K562 (cell line): ENCODE measurements at regions not wholly inside any gene's neighbourhood (a gene's known extent, or its start where the extent isn't known, plus 50 kb on each side); places are given as distances from the start of the nearest gene placed in this dataset.

Experiments used
- ATAC-seq: fragments of 200-7000 bp; cut with Tn5 transposase; 3 replicates; pipeline ENCODE4 v1.9.1; 2020; ENCODE audit warnings: moderate library complexity
- BruUV-seq: library from RNA; stranded (reverse); fragments of 400-500 nt; replicated peaks from 2 replicates; lab custom pipeline; 2021; lab: Mats Ljungman, UMichigan
- CTCF ChIA-PET: fragments of 300-600 bp; formaldehyde crosslinking; extraction: SDS; loops from one replicate; lab custom pipeline; 2021; ENCODE audit warnings: low intra/inter-chr PET ratio; lab: Yijun Ruan, JAX
- POLR2A ChIA-PET: fragments of 300-600, 350-650 bp; sonication (Branson Sonifier 250); formaldehyde crosslinking; extraction: SDS; loops from one replicate; lab custom pipeline; 2021; ENCODE audit warnings: antibody characterized with exemption, inconsistent platforms; lab: Yijun Ruan, JAX
- DNase-seq, 4 experiments: peaks; one replicate each; pipeline versions ENCODE4 v3.0.0 to v3.0.0-alpha.2; 2011 to 2018; ENCODE audit warnings: low spot score in 3 of 4, mixed read lengths in 3 of 4; ENCODE audit errors: extremely low read depth in 1 of 4
- FAIRE-seq: peaks from 2 replicates; lab custom pipeline; 2011; peaks lifted over from hg19 to GRCh38; lab: Jason Lieb, UNC
- H2AFZ ChIP-seq: 2 replicates; pipeline ENCODE4 v1.6.0; 2011; ENCODE audit warnings: low read depth, low read length, control low read depth, inconsistent platforms
- H3K27ac ChIP-seq: fragments of 200-600 bp; 3 replicates; pipeline ENCODE4 v1.8.0; 2011; ENCODE audit warnings: low read depth, mild to moderate bottlenecking, control low read depth, inconsistent platforms, low read length, moderate library complexity, mixed read lengths; ENCODE audit errors: extremely low read depth
- H3K27me3 ChIP-seq, 2 experiments: fragments of 300-600 bp in 1 of 2; 2 replicates in 1 of 2; 3 replicates in 1 of 2; pipeline versions ENCODE4 v1.6.0 to v1.8.0; 2011; ENCODE audit warnings: inconsistent platforms in 2 of 2, low read length in 2 of 2, mild to moderate bottlenecking in 1 of 2, mixed read lengths in 1 of 2, moderate library complexity in 1 of 2; ENCODE audit not compliant: control insufficient read depth in 2 of 2, insufficient read depth in 2 of 2
- H3K36me3 ChIP-seq: fragments of 300-600 bp; 3 replicates; pipeline ENCODE4 v1.8.0; 2011; ENCODE audit warnings: mild to moderate bottlenecking, low read length, inconsistent platforms; ENCODE audit not compliant: control insufficient read depth, insufficient read depth
- H3K4me1 ChIP-seq, 2 experiments: fragments of 200-600 bp in 1 of 2; replicated peaks in 1 of 2; 2 replicates in 1 of 2; 3 replicates in 1 of 2; pipeline versions ENCODE4 v1.5.1 to v1.8.0; 2011; ENCODE audit warnings: inconsistent platforms in 2 of 2, low read length in 2 of 2, mild to moderate bottlenecking in 1 of 2, mixed read lengths in 1 of 2, moderate library complexity in 1 of 2; ENCODE audit not compliant: control insufficient read depth in 2 of 2, insufficient read depth in 2 of 2
- H3K4me2 ChIP-seq: 2 replicates; pipeline ENCODE4 v1.6.1; 2011; ENCODE audit warnings: low read length, control low read depth, inconsistent platforms, mixed read lengths; ENCODE audit not compliant: insufficient read depth
- H3K4me3 ChIP-seq: fragments of 200-600 bp; sonication (generic), shearing (Covaris generic); 2 replicates; pipeline ENCODE4 v1.5.1; 2016; ENCODE audit warnings: control low read depth, inconsistent platforms
- H3K79me2 ChIP-seq: fragments of 200-600 bp; 3 replicates; pipeline ENCODE4 v1.8.0; 2011; ENCODE audit warnings: low read length, inconsistent platforms; ENCODE audit not compliant: control insufficient read depth, insufficient read depth
- H3K9ac ChIP-seq, 2 experiments: 2 replicates each; pipeline versions ENCODE4 v1.6.0 to v1.6.1; 2011; ENCODE audit warnings: low read depth in 2 of 2, low read length in 2 of 2, control low read depth in 1 of 2, inconsistent platforms in 1 of 2, mild to moderate bottlenecking in 1 of 2, mixed read lengths in 1 of 2; ENCODE audit not compliant: insufficient read depth in 1 of 2
- H3K9me1 ChIP-seq: one replicate; pipeline ENCODE4 v1.6.0; 2011; ENCODE audit warnings: inconsistent platforms, mild to moderate bottlenecking, low read length, moderate library complexity; ENCODE audit not compliant: control insufficient read depth, insufficient read depth
- H3K9me3 ChIP-seq: replicated peaks from 2 replicates; pipeline ENCODE4 v1.5.1; 2011; ENCODE audit warnings: low read depth, low read length, inconsistent platforms; ENCODE audit not compliant: control insufficient read depth, insufficient read depth
- H4K20me1 ChIP-seq: replicated peaks from 2 replicates; pipeline ENCODE4 v1.6.1; 2011; ENCODE audit warnings: low read length, inconsistent platforms, mixed read lengths; ENCODE audit not compliant: control insufficient read depth, insufficient read depth
- ARHGAP35 ChIP-seq: fragments of 450-650 bp; IDR thresholded peaks from 2 replicates; pipeline ENCODE4 v1.6.1; 2018; ENCODE audit not compliant: partially characterized antibody
- CHD2 ChIP-seq: IDR thresholded peaks from 2 replicates; pipeline ENCODE4 v1.6.1; 2011; ENCODE audit warnings: low read depth, low read length
- EGR1 ChIP-seq: fragments of 450-650 bp; conservative IDR thresholded peaks from 2 replicates; pipeline ENCODE4 v1.6.1; 2017; ENCODE audit warnings: mild to moderate bottlenecking
- MAFG ChIP-seq: fragments of 450-650 bp; conservative IDR thresholded peaks from 2 replicates; pipeline ENCODE4 v1.6.1; 2016; ENCODE audit warnings: missing genetic modification characterization, missing compliant biosample characterization
- SMAD3 ChIP-seq: fragments of 450-650 bp; formaldehyde crosslinking; conservative IDR thresholded peaks from 2 replicates; pipeline ENCODE4 v1.4.0; 2020; ENCODE audit warnings: mild to moderate bottlenecking
- SREBF2 ChIP-seq: sonication (generic); formaldehyde crosslinking; IDR thresholded peaks from 2 replicates; pipeline ENCODE4 v1.4.0; 2020; ENCODE audit warnings: mild to moderate bottlenecking, missing genetic modification reagents
- SRSF9 ChIP-seq: fragments of 200-400 bp; formaldehyde crosslinking; IDR thresholded peaks from 2 replicates; pipeline ENCODE4 v1.6.1; 2017; ENCODE audit warnings: low read depth, low read length, borderline replicate concordance
- STAT5A ChIP-seq: IDR thresholded peaks from 2 replicates; pipeline ENCODE4 v1.6.1; 2012; ENCODE audit warnings: low read length, inconsistent platforms, borderline replicate concordance
- TOE1 ChIP-seq, 2 experiments: fragments of 450-650 bp in 1 of 2; sonication (generic) in 1 of 2; formaldehyde crosslinking in 1 of 2; IDR thresholded peaks; 2 replicates each; pipeline versions ENCODE4 v1.7.1 to v1.8.0; 2016 to 2022; ENCODE audit warnings: borderline replicate concordance in 2 of 2, mild to moderate bottlenecking in 2 of 2, antibody characterized with exemption in 1 of 2, inconsistent platforms in 1 of 2, low read depth in 1 of 2, missing genetic modification reagents in 1 of 2, moderate library complexity in 1 of 2
- ZZZ3 ChIP-seq: fragments of 450-650 bp; IDR thresholded peaks from 2 replicates; pipeline ENCODE4 v1.6.1; 2016; ENCODE audit warnings: antibody characterized with exemption, mild to moderate bottlenecking, moderate library complexity
- WGBS: fragments of 100-300 bp; shearing (Covaris generic); methylation state at CpG from one replicate; pipeline ENCODE4 v1.1.6; 2016; ENCODE audit warnings: low coverage, mixed read lengths; ENCODE audit not compliant: insufficient coverage; ENCODE audit errors: missing lambda C conversion rate; 5-methylcytosine and 5-hydroxymethylcytosine counted together
- in situ Hi-C: fragments of 300-500 bp; cut with MboI; formaldehyde crosslinking; loops from 4 replicates; pipeline ENCODE4 v1.15.0; 2018; ENCODE audit warnings: inconsistent platforms, mixed read lengths
- intact Hi-C: fragments of 100-400 bp; cut with micrococcal nuclease; formaldehyde crosslinking; loops from 2 replicates; pipeline ENCODE4 v1.14.2; 2022
- TF ChIP-seq, protein P1 (sequence below): fragments of 450-650 bp; IDR thresholded peaks from 2 replicates; pipeline ENCODE4 v1.6.1; 2018; ENCODE audit warnings: mild to moderate bottlenecking, low read depth; ENCODE audit not compliant: partially characterized antibody
- TF ChIP-seq, protein P2 (sequence below): sonication (generic); formaldehyde crosslinking; IDR thresholded peaks from 2 replicates; pipeline ENCODE4 v1.9.0; 2022; ENCODE audit warnings: mild to moderate bottlenecking, missing genetic modification reagents
- TF ChIP-seq, protein P3 (sequence below): fragments of 250-450 bp; sonication (Bioruptor Pico); IDR thresholded peaks from 2 replicates; pipeline ENCODE4 v1.5.0; 2022; ENCODE audit warnings: mild to moderate bottlenecking

DNA sequence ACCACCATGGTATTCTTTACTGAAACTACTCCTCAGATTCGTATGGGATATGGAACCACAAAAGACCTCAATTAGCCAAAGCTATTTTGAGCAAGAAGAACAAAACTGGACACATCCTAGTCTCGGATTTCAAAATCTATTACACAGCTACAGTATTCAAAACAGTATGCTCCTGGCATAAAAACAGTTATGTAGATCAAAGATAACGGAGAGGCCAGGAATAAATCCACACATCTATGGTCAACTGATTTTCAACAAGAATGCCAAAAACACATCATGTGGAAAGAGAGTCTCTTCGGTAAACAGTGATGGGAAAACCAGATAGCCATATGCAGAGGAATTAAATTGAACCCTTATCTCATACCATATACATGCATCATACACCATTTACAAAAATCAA, 155.3 kb downstream of the SPCS3 start (continued):
- TF ChIP-seq, protein P1, sequence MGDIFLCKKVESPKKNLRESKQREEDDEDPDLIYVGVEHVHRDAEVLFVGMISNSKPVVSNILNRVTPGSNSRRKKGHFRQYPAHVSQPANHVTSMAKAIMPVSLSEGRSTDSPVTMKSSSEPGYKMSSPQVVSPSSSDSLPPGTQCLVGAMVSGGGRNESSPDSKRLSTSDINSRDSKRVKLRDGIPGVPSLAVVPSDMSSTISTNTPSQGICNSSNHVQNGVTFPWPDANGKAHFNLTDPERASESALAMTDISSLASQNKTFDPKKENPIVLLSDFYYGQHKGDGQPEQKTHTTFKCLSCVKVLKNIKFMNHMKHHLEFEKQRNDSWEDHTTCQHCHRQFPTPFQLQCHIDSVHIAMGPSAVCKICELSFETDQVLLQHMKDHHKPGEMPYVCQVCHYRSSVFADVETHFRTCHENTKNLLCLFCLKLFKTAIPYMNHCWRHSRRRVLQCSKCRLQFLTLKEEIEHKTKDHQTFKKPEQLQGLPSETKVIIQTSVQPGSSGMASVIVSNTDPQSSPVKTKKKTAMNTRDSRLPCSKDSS = no peak
- TF ChIP-seq, protein P2, sequence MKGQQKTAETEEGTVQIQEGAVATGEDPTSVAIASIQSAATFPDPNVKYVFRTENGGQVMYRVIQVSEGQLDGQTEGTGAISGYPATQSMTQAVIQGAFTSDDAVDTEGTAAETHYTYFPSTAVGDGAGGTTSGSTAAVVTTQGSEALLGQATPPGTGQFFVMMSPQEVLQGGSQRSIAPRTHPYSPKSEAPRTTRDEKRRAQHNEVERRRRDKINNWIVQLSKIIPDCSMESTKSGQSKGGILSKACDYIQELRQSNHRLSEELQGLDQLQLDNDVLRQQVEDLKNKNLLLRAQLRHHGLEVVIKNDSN (CRISPR knock-in tag) = no peak

DNA sequence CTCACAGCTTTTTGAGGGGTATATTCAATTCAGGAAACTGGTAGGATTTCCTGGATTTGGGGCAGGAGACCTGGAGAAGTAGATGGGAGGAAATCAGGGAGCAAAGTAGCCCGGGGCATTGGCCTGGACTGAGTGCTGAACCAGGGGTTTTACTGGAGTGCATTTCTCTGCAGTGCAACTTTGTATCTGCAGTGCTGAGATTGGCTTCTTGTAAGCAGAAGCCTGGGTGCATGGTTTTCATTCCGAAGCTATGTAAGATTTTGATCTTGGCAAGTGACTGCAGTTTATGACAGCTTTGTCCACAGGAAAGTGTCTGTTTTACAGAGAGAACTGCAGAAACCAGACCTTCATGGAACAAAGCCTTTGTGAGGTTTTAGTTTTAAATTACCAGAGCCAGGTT, 158.3 kb downstream of the SPCS3 start:
- no peaks in the 10 kb centered on the region for H3K9me1 ChIP-seq
- H3K4me2 ChIP-seq = no peak overlapping the region
- no peak overlapping the region for H3K27ac ChIP-seq
- H3K4me3 ChIP-seq = no peak overlapping the region
- H2AFZ ChIP-seq = no peak overlapping the region
- CTCF ChIA-PET = no interaction called here
- H3K27me3 ChIP-seq = no peaks in the 10 kb centered on the region
- FAIRE-seq = no peak
- ATAC-seq = no peak
- H4K20me1 ChIP-seq = no peaks in the 10 kb centered on the region
- no peaks in the 10 kb centered on the region for H3K79me2 ChIP-seq
- H3K9me3 ChIP-seq = no peaks in the 10 kb centered on the region
- no peaks in the 10 kb centered on the region for H3K4me1 ChIP-seq
- in situ Hi-C loops (no loop called here), intact Hi-C loops (no loop called here)
- H3K36me3 ChIP-seq = no peaks in the 10 kb centered on the region
- BruUV-seq = no TSS peak
- 0% methylated on average over 2 of the region's 2 CpGs for WGBS
- no peak for DNase-seq
- H3K9ac ChIP-seq = no peak overlapping the region
- POLR2A ChIA-PET = no interaction called here
- TF ChIP-seq SREBF2 (CRISPR knock-in tag) (no peak), MAFG (tag) (no peak), STAT5A (no peak), TOE1 (IDR thresholded peaks at IDR 0.05; ENCODE audit: borderline replicate concordance) (no peak), TOE1 (CRISPR knock-in tag; IDR thresholded peaks at IDR 0.05; ENCODE audit: borderline replicate concordance, low read depth) (no peak), CHD2 (no peak), EGR1 (no peak), SMAD3 (CRISPR knock-in tag) (no peak), ARHGAP35 (no peak), ZZZ3 (no peak), SRSF9 (no peak)
- TF ChIP-seq, protein P3, sequence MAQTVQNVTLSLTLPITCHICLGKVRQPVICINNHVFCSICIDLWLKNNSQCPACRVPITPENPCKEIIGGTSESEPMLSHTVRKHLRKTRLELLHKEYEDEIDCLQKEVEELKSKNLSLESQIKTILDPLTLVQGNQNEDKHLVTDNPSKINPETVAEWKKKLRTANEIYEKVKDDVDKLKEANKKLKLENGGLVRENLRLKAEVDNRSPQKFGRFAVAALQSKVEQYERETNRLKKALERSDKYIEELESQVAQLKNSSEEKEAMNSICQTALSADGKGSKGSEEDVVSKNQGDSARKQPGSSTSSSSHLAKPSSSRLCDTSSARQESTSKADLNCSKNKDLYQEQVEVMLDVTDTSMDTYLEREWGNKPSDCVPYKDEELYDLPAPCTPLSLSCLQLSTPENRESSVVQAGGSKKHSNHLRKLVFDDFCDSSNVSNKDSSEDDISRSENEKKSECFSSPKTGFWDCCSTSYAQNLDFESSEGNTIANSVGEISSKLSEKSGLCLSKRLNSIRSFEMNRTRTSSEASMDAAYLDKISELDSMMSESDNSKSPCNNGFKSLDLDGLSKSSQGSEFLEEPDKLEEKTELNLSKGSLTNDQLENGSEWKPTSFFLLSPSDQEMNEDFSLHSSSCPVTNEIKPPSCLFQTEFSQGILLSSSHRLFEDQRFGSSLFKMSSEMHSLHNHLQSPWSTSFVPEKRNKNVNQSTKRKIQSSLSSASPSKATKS (CRISPR knock-in tag) = no peak
